NCI-H1930 (cell line): ENCODE measurements at regions not wholly inside any gene's neighbourhood (a gene's known extent, or its start where the extent isn't known, plus 50 kb on each side); places are given as distances from the start of the nearest gene placed in this dataset.

ENCODE experiments used
- DNase-seq, 2 experiments: peaks; one replicate each; lab custom pipeline; 2025; lab: John Stamatoyannopoulos, UW

GRCh38 chr18:27274901-27275300 lies 89.8 kb upstream of the CHST9 start:
- DNase-seq: no peak

- DNase-seq: no peak
These were observed 85.4 kb upstream of the CHST9 start for GRCh38 chr18:27270508-27270907.

- no peak for DNase-seq
These were observed 78.3 kb upstream of the CHST9 start for GRCh38 chr18:27263369-27263768.

GRCh38 chr18:27261769-27262549 lies 76.9 kb upstream of the CHST9 start:
- no peak for DNase-seq

GRCh38 chr18:27253571-27253970 lies 68.5 kb upstream of the CHST9 start:
- no peak for DNase-seq

GRCh38 chr18:27250471-27250870 lies 65.4 kb upstream of the CHST9 start:
- no peak for DNase-seq

GRCh38 chr18:27249933-27250332 lies 64.8 kb upstream of the CHST9 start:
- DNase-seq: no peak

- DNase-seq: no peak
These were observed 59.2 kb upstream of the CHST9 start for GRCh38 chr18:27244259-27244658.

- no peak for DNase-seq
These were observed 57.4 kb upstream of the CHST9 start for GRCh38 chr18:27242392-27243047.

- DNase-seq: peak in 1 of 2 experiments; percentile 21
These were observed 55.3 kb upstream of the CHST9 start for GRCh38 chr18:27240383-27240782.

- no peak for DNase-seq
These were observed 54.6 kb upstream of the CHST9 start for GRCh38 chr18:27239669-27240068.

GRCh38 chr18:27235218-27235870 lies 50.2 kb upstream of the CHST9 start:
- DNase-seq: no peak
